ENCODE measurements at regions not wholly inside any gene's neighbourhood (a gene's known extent, or its start where the extent isn't known, plus 50 kb on each side); places are given as distances from the start of the nearest gene placed in this dataset.

DNA sequence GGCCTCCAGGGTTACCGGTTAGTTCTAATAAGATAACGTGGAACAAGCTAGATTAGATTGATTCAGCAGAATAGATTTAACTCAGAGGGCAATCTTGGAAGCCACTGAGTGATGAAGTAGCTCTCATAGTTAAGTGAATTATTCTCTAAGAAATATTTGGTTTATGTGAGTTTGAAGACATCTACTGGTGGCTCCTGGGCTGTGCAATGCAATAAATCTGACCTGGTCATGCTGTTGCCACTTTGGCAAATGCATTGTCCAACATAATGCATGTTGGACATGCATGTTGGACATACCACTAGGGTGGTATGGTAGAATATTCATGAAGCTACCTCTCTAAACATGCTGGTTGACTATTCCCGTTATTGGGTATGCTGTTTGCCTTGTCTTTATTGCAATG, 493.7 kb upstream of the VRK2 start:
- DNase-seq (ENCODE audit: low read depth in 1 of 2, low spot score in 1 of 2), result no peak

DNA sequence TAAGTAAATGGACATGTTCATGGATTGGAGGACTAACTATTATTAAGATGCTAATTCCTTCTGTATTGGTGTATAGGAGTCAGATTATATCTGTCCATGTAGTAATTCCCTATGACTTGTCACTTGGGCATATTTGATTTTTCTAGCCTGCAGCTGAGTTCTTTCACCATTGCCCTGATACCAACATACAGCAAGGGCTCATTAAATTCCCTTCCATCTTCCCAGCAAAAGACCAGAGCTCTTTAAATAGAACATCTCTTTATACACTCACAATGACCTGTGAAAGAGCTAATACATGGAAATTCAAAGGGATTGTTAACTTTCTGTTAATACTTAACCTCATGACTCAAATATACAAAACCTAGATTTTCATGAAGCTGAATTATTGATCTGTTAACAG, 492.3 kb upstream of the VRK2 start:
- DNase-seq (ENCODE audit: low read depth in 1 of 2, low spot score in 1 of 2), result no peak

DNA sequence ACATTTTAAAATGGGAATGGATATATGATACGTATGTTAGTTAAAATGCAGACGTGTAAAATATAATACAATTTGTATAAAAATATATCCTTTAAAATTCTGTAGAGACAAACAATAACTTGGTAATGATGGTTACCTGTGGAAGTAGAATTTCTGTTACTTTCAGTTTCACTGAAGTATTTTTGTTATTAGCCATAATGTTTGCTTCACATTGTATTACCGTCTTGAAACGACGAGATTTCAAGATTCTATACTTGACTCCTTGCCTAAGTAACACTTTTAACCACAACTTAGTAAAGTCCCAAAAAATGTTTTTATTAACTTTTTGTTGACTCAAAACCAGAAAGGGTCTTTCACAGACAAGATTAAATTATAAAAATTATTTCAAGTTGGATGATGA, 488.3 kb upstream of the VRK2 start:
- no peak for DNase-seq (ENCODE audit: low read depth in 1 of 2, low spot score in 1 of 2)

DNA sequence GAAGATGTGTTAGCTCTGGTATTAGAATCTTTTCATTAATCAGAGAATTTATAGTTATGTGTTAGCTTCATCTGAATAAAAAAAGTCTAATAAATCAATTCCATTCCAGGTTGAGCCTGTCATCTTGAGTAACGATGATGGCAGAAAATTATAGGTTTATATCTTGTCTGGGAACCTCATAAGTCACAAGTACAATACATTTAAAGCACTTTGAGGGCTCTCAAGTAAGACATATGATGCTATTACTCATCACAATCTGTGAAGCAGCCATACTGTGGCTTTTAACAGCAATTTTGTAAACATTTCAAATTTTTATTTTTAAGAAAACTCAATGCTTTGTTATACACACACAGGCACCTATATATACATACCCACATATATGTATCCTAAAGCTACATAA, 484.1 kb upstream of the VRK2 start:
- no peak for DNase-seq (ENCODE audit: low read depth in 1 of 2, low spot score in 1 of 2)

DNA sequence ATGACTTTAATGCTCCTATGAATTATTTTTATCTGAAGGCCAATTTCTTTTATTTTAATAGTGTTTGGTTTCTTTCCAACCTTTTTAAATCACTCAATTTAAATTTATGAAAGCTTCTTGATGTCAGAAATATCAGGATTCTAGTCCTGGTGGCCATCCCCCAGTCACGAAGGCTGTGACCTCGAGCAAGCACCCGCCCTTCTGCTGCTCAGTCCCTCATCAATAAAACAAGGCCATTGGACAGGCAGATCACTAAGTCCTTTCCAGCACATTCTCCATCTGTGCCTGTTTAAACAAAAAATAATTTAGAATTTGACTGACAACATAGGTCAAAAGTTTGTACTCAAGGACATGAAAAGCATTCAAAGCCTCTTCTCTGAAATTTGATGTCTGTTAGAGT, 483.6 kb upstream of the VRK2 start:
- DNase-seq (ENCODE audit: low read depth in 1 of 2, low spot score in 1 of 2), result no peak

DNA sequence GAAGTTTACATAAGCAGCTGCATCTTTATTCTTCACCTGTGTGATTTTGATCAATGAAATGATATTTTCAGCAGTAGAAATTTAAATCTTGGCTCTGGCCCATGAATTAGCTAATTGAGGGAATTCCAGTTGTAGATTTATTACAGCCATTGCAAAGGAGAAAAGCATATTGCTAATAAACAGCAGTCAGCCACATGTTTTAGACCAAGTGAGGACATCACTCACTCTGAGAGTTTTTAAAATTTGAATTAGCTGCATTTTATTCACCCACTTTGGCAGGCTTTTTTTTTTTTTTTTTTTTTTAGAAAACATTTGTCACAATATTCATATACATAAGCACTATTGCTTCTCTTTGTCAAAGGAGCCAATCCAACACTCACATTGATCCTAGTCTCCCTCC, 479.4 kb upstream of the VRK2 start:
- no peak for DNase-seq (ENCODE audit: low read depth in 1 of 2, low spot score in 1 of 2)

DNA sequence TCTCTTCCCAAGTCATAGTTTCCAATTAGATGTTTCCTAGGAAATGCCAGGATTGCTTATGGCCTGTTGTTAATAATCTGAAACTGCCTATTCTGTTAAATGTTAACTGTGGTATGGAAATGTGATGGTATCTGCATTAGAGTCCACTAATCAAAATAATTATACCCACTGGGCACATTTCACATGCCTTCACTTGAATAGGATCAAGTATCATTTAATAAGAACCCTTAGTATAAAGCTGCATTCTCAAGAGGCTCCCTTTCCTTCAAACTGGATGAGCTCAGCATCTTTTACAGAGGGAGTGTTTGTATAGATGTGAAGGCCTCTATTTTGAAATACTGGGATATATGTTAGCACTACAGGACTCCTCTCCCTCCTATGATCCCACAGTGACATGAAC, 477.2 kb upstream of the VRK2 start:
- no peak for DNase-seq (ENCODE audit: low read depth in 1 of 2, low spot score in 1 of 2)

DNA sequence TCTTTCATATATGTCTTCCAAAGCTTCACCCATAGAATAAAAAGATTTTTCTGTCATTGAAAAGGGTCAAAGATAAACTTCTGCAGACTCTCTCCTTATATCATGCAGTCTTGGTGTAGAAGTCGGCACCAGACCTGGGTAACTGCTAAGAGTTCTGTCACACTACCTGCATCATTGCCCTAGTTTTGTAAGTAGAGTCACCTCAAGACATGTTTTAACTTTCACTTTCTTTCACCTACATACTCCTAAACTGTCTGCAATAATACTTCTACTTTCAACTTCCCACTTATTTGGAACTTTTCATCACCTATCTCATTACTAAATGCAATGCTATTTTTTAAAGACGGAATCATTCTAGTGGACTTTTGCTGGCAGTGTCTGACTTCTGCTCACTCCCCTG, 475.6 kb upstream of the VRK2 start:
- no peak for DNase-seq (ENCODE audit: low read depth in 1 of 2, low spot score in 1 of 2)

DNA sequence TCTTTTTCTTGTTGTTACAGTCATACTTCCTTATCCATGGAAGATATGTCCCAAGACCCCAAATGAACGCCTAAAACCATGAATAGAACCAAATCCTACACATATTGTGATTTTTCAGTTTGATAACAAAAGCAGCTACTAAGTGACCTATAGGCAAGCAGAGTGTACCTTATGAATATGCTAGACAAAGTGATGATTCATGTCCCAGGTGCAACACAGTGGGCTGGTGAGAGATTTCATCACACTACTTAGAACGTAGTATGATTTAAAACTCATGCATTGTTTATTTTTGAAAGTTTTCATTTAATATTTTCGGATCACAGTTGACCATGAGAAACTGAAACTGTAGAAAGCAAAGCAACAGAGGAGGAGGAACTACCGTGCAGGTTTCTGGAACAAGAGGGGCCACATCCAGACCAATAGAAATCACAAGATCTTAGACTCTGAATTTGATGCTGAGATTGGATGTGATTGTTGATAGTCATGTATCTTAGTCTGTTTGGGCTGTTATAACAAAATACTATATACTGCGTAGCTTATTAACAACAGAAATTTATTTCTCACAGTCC, 470.8 kb upstream of the VRK2 start:
- no peak for DNase-seq (ENCODE audit: low read depth in 1 of 2, low spot score in 1 of 2)

DNA sequence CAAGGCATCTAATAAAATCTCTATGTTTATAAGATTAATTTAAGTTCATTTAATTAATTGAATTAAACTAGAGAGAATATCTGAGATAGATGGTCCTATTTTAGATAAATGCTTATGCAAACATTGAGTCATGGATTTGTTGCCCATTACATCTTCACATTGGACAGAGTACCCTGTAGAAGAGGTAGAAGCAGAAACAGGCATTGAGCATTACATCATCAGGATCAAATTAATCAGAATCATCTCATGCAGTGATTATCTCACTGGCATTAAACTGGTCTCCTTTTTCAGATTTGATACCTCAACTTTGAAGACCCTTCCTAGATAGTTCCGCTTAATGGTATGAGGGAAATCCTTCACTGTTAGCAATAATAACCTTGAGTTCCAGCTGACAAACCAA, 469.6 kb upstream of the VRK2 start:
- no peak for DNase-seq (ENCODE audit: low read depth in 1 of 2, low spot score in 1 of 2)

DNA sequence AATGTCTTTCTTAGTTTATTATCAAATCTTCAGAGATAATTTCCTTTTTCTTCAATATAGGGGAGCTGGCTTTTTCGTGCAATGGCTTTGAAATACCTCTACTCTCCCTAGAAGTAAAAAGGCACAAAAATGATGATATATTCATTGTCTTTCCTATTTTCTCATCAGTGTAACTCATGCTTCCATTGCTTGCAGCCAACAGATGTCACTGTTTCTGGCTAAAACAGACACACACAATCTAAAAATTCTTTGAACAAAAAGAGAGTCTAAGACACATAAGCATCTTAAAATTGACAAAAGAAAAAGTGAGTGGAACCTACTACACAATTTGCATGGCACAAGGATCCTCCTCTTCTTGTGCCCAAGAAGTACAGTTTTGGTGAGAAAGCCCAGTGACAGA, 448.7 kb upstream of the VRK2 start:
- no peak for DNase-seq (ENCODE audit: low read depth in 1 of 2, low spot score in 1 of 2)

DNA sequence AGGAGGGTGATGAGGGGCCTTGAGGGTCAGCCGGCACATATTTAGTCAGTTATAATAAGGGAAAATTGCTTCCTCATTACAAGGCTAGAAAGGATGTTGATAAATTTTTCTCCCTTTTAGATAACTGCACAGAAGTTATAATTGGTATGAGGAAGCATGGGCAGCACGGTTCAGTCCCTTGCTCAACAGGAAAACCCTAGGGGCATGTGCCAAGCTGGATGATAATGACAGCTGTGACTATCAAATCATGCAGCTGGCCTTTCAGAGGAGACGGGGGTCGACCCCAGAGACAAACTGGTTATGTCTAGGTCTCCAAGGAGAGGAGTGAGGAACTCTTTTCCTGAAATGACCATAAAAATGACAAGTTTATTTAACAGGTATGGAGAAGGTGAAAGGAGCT, 448.1 kb upstream of the VRK2 start:
- no peak for DNase-seq (ENCODE audit: low read depth in 1 of 2, low spot score in 1 of 2)

DNA sequence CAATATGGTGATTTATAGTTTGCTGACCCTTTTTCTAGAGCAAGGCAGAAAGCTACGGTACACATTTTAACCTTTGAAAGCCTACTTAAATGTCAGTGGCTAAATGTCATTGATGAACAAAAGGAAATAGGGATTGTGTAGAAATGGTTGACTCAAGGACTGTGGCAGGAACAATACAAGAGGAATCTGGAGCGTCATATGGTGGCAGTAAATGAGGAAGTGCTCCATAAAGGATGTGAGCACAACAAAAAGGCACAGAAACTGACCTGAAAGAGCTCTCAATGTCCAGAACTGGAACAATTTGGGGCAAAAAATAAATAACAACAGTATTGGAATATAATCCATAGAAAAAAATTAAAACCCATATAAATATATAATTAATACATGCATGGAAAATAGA, 443.9 kb upstream of the VRK2 start:
- no peak for DNase-seq (ENCODE audit: low read depth in 1 of 2, low spot score in 1 of 2)

DNA sequence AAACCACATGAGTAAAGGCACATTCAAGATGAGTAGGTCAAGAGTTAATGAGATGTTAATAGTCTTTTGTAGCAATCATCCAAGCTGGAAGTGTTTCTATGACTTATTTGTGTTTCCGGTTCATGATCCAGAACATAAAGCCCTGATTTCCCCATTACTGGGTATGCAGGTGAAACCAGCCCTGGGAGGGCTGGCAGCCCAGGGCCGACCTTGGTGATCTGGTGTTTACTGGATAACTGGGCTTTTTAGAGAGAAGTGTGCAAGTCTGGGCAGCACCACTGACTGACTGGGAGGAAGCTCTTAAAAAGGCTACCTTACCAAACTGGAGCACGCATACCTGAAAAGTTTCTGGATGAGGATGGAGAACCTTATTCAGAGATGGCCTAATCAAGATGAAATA, 431.6 kb upstream of the VRK2 start:
- no peak for DNase-seq (ENCODE audit: low read depth in 1 of 2, low spot score in 1 of 2)

DNA sequence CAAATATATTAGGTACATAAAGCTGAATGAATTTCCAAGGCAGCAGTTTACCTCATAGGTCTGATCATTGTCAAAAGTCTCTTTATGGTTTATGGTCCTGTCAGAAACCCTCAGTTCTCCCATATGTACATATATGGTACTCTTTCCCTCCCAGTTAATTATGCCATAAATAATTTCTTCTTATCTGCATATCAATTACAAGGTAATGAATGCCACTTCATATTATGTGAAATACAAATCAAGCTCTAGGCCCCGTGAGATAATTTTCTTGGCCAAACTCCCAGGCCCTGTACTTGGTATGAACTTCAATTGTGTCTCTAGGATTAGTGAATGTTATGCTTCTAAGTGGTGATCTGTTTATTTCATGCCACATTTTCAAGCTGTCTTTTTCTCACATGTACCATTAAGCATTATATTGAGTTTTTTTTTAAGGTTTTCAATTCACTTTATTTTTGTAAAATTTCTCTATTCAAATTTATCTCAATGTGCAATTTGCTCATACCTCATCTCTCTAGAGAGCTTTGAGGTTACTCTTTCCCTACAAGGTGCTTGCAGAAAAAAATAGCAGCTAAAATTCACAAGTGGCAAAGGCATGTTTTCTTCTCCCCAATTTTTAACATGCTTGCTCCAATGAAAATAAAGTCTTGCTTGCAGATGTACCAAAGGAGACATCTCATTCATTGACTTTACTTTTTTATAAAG, 430.6 kb upstream of the VRK2 start:
- DNase-seq (ENCODE audit: low read depth in 1 of 2, low spot score in 1 of 2), result no peak

DNA sequence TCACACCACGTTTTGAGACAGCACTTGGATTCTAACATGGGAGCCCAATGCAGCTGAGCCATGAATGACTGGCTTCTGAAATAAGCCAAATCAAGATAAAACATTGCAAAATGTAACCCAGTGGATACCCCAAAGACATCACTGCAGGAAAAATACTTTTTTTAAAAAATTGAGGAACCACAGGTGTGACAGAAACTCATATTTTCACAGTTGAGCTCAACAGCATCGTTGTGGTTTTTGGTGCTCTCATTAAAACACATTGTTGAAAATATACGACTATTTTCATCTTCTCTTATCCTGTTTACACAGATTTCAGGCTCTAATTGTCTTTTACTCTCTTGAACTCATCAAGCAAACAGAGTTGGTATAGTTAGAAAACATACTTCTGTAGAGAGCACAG, 429.3 kb upstream of the VRK2 start:
- DNase-seq (ENCODE audit: low read depth in 1 of 2, low spot score in 1 of 2), result no peak

DNA sequence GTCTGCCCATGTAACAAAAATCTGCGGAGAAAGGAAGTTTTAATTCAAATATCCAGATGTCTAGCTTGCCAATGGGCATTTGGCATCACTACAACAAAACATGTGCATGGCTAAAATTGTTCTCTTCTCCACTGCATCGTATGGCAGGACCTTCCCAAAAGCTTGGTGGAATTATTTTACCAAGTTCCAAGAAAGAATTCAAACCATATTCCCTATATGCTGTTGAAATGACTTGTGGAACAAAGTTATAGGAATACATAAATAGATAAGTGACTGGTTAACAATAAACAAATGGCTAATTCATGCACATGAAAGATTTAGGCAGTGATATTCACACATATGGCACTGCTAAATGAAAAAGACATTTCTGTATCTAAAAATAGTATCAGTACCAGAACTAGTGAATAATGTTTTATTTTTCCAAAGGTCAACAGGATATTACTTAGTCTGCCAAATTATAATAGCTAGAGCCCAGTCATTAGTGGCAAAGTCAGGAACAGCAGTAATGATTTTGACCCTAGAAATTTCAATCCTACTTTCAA, 425.4 kb upstream of the VRK2 start:
- DNase-seq (ENCODE audit: low read depth in 1 of 2, low spot score in 1 of 2), result no peak

DNA sequence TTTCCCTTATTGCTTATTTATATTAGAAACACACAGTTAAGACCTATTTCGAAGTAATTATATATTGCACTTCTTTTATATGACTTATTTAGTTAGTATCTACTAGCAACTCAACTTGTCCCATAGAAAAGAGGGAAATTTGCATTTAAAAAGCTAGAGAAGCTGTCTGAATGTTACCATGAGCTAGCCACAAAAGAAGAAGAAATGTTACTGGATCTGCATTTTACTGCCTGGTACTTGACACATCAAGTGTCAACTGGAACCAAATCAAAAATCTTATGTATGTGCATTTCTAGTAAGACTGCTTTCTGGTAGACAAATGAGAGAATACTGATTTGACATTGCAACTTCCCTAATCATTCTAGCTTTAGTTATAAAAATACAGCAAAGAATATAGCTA, 424.6 kb upstream of the VRK2 start:
- DNase-seq (ENCODE audit: low read depth in 1 of 2, low spot score in 1 of 2), result no peak

DNA sequence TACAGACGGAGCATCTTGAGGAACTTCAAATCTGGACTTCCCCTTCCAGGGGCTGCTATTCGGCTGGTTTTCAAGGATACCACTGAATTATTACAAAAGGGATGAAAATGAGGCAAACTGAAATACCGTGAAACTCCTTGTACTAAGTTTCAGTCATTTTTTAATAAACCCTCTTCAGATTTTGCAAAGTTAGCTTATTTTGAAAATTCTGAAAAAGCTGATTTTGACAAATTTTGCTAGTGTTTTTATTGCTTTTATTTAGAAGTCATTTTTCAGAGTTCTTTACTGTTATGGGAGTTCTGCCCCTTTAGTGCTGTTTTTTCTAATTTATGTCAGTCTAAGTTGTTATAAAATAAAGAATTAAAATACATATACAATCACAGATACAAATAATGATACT, 390.4 kb upstream of the VRK2 start:
- DNase-seq (ENCODE audit: low read depth in 1 of 2, low spot score in 1 of 2), result no peak

DNA sequence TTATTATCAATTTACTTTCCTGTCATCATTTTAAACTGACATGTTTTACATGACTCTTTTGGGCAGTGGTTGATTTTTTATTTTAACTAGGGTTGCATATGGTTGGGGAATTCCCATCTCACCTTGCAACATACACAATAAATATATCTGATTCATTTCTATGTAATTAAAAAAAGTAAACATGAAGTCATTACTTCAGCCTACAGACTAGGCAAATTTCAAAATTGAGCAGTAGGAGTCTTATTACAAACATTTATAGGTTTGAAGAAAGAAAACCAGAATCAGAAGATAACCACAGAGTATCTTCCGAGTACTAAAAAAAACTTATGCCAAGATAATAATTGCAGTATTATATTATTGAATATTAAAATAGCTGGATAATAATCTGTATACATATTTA, 377.0 kb upstream of the VRK2 start:
- DNase-seq (ENCODE audit: low read depth in 1 of 2, low spot score in 1 of 2), result no peak

DNA sequence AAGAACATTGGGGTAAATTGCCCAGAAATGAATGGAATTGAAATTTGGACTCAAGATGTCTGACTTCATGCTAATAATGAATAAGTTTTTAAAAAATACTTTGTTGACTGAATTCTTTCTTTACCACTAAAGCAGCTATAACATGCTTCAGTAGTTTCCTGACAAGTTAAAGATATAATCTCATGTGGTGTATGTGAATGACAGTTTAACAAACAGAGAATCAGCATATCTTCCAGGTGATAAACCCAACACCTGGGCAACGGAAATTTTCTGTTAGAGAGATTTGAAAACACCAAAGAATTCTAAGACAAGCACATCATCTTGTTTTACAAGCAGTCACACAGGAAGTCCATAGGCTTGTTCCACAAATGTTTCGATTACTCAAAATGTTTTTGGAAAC, 372.6 kb upstream of the VRK2 start:
- no peak for DNase-seq (ENCODE audit: low read depth in 1 of 2, low spot score in 1 of 2)

DNA sequence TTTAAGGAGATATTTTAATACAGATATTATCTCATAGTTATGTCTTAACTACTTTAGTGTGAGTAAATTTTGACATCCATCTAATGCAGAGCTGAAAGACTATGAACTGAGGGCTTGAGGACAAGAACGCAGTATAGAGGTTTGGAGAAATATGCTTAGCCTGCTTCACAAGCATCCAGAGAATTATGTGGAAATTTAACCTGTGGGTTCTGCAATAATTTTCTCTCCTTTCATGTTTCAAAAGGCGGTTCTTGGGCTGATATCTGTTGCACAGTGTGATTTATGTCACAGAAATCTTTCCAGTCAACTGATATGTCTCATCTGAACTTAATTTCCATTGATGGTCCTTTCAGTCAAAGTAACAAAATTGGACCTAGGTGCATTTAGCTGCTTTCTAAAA, 371.9 kb upstream of the VRK2 start:
- no peak for DNase-seq (ENCODE audit: low read depth in 1 of 2, low spot score in 1 of 2)

DNA sequence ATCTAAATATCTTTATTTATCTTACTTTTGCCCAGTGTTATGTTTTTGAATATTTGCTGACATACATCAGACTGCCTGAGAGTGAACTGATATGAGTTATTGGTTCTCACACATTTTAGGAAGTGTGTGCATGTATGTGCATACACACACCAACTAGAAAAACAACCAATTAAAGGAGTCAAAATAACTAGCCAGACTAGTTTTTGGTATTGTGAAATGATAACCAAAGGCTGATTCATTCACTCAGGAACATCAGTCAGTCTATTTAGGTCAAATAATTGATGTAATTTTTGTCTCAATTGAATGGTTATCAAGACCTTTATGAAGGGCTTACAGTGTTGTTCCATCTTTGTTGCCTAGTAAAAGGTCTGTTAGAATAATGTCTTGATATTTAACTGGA, 369.3 kb upstream of the VRK2 start:
- DNase-seq (ENCODE audit: low read depth in 1 of 2, low spot score in 1 of 2), result no peak

All from activated CD4-positive, alpha-beta T cell treated with anti-CD3 and anti-CD28 coated beads, Interleukin-2, amount 50 U/mL, for 24 hours (primary cell).